ENCODE measurements at regions not wholly inside any gene's neighbourhood (a gene's known extent, or its start where the extent isn't known, plus 50 kb on each side); places are given as distances from the start of the nearest gene placed in this dataset.

- Histone ChIP-seq H3K27ac (no peak overlapping the region), H3K4me2 (no peak overlapping the region), H3K9me3 (no peaks in the 10 kb centered on the region), H3K4me1 (no peaks in the 10 kb centered on the region), H3K4me3 (no peak overlapping the region)
- FAIRE-seq (no peak), ATAC-seq (no peak), DNase-seq (ENCODE audit: low read depth in 1 of 2, low spot score in 1 of 2) (no peak)
- ChIA-PET CTCF (no interaction called here), POLR2A (no interaction called here)
- TF ChIP-seq HOXA7 (CRISPR knock-in tag; IDR thresholded peaks at IDR 0.05) (no peak), E2F6 (IDR thresholded peaks at IDR 0.05; ENCODE audit: borderline replicate concordance, low read depth) (no peak)
- WGBS (ENCODE audit: missing lambda C conversion rate), result 82% methylated on average over 2 of the region's 2 CpGs
Measured at GRCh38 chrX:63441717-63442116, 90.6 kb upstream of the SPIN4 start.

GRCh38 chrX:63439580-63439979 is 88.4 kb upstream of the SPIN4 start:
- DNase-seq (ENCODE audit: low read depth in 1 of 2, low spot score in 1 of 2) (no peak), FAIRE-seq (no peak), ATAC-seq (no peak)
- peak; percentile 65 for TF ChIP-seq ZC3H11A (IDR thresholded peaks at IDR 0.05)
- TF ChIP-seq MAFK (IDR thresholded peaks at IDR 0.05; ENCODE audit: partially characterized antibody), result no peak
- H3K9me3 ChIP-seq, result no peaks in the 10 kb centered on the region
- no peak overlapping the region for H3K27ac ChIP-seq
- CTCF ChIA-PET, result no interaction called here
- POLR2A ChIA-PET, result no interaction called here
- no peak overlapping the region for H3K4me2 ChIP-seq
- 86% methylated on average over 1 of the region's 1 CpG for WGBS (ENCODE audit: missing lambda C conversion rate)
- no peak overlapping the region for H3K4me3 ChIP-seq
- H3K4me1 ChIP-seq, result no peaks in the 10 kb centered on the region

GRCh38 chrX:63436865-63437264 is 85.7 kb upstream of the SPIN4 start:
- no peak for DNase-seq (ENCODE audit: low read depth in 1 of 2, low spot score in 1 of 2)
- Histone ChIP-seq H3K4me1 (no peaks in the 10 kb centered on the region), H3K27ac (no peak overlapping the region), H3K4me2 (no peak overlapping the region), H3K4me3 (no peak overlapping the region), H3K9me3 (no peaks in the 10 kb centered on the region)
- peak; percentile 72 for FAIRE-seq
- 57% methylated on average over 1 of the region's 1 CpG for WGBS (ENCODE audit: missing lambda C conversion rate)
- ATAC-seq, result no peak
- TF ChIP-seq ZFP36 (IDR thresholded peaks at IDR 0.05; ENCODE audit: borderline replicate concordance, partially characterized antibody), result no peak
- no peak for TF ChIP-seq HOXA7 (CRISPR knock-in tag; IDR thresholded peaks at IDR 0.05)
- TF ChIP-seq USF2 (IDR thresholded peaks at IDR 0.05), result no peak
- no peak for TF ChIP-seq ZNF302 (CRISPR knock-in tag; IDR thresholded peaks at IDR 0.05)
- TF ChIP-seq ESRRA (IDR thresholded peaks at IDR 0.05; ENCODE audit: borderline replicate concordance, low read length), result no peak
- no peak for TF ChIP-seq CBX2 (IDR thresholded peaks at IDR 0.05; ENCODE audit: borderline replicate concordance, low read depth)
- no peak for TF ChIP-seq ZC3H11A (IDR thresholded peaks at IDR 0.05)
- no peak for TF ChIP-seq TFCP2L1 (CRISPR knock-in tag; IDR thresholded peaks at IDR 0.05)
- no peak for TF ChIP-seq NFE2L2 (conservative IDR thresholded peaks at IDR 0.05; ENCODE audit: low read length)
- no peak for TF ChIP-seq FOSB (CRISPR knock-in tag; IDR thresholded peaks at IDR 0.05)
- TF ChIP-seq E2F6 (IDR thresholded peaks at IDR 0.05; ENCODE audit: borderline replicate concordance, low read depth), result no peak
- no peak for TF ChIP-seq ATOH8 (CRISPR knock-in tag; IDR thresholded peaks at IDR 0.05; ENCODE audit: low read depth)
- TF ChIP-seq HMGXB4 (CRISPR knock-in tag; IDR thresholded peaks at IDR 0.05; ENCODE audit: borderline replicate concordance), result no peak
- CTCF ChIA-PET, result no interaction called here
- POLR2A ChIA-PET, result no interaction called here

- Histone ChIP-seq H3K4me2 (no peak overlapping the region), H3K4me3 (no peak overlapping the region), H3K9me3 (no peaks in the 10 kb centered on the region), H3K4me1 (no peaks in the 10 kb centered on the region), H3K27ac (no peak overlapping the region)
- WGBS (ENCODE audit: missing lambda C conversion rate), result 90% methylated on average over 6 of the region's 6 CpGs
- DNase-seq (ENCODE audit: low read depth in 1 of 2, low spot score in 1 of 2) (peak in 1 of 2 experiments; percentile 14), FAIRE-seq (peak; percentile 80), ATAC-seq (no peak)
- TF ChIP-seq TFCP2L1 (CRISPR knock-in tag; IDR thresholded peaks at IDR 0.05), result no peak
- no peak for TF ChIP-seq BHLHE40 (IDR thresholded peaks at IDR 0.05; ENCODE audit: low read depth, low read length)
- TF ChIP-seq HES2 (IDR thresholded peaks at IDR 0.05), result no peak
- TF ChIP-seq CBX8 (IDR thresholded peaks at IDR 0.05), result no peak
- no peak for TF ChIP-seq EHMT2 (IDR thresholded peaks at IDR 0.05; ENCODE audit: low read depth)
- TF ChIP-seq HOXA7 (CRISPR knock-in tag; IDR thresholded peaks at IDR 0.05), result no peak
- TF ChIP-seq BCL3 (IDR thresholded peaks at IDR 0.05), result no peak
- TF ChIP-seq ZSCAN20 (CRISPR knock-in tag; IDR thresholded peaks at IDR 0.05), result no peak
- no peak for TF ChIP-seq CEBPB (IDR thresholded peaks at IDR 0.05)
- TF ChIP-seq RAD21 (conservative IDR thresholded peaks at IDR 0.05 in 1 of 2, IDR thresholded peaks at IDR 0.05 in 1 of 2), result no peak
- POLR2A ChIA-PET, result no interaction called here
- CTCF ChIA-PET, result interaction anchor here (0.6 kb wide), 1 partner anchor 293 kb away, joined by 3 read pairs; no protein-coding TSS in a partner anchor
Measured at GRCh38 chrX:63434665-63435064, 83.5 kb upstream of the SPIN4 start.
